ENCODE measurements at regions not wholly inside any gene's neighbourhood (a gene's known extent, or its start where the extent isn't known, plus 50 kb on each side); places are given as distances from the start of the nearest gene placed in this dataset.

DNA sequence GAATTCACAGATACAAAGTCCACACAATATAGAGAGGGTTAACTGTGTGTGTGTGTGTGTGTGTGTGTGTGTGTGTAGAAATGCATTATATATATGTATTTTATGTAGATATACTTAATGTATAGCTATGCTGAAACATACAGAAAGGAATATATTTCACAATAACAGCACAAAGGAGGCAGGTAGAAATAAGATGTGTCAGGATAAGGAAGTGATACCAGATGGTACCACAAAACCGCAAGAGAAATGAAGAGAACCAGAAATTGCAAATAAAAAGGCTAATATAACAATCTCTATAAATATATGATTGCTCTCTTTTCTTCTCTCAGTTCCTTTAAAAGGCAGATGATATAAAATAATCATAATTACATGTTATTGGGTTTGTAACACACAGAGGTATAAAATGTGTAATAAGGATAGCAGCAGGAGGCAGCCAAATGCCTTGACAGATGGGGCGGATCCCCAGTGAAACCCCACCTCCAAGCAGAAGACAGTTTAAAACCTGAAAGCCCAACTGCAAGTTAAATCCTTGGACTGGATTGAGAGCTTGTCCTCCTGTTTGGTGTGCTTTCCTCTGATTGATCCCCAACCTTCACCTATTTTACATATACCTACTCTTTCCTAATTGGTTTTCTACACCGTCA lies 365.4 kb upstream of the C16orf82 start:
- H3K9me3 ChIP-seq (replicated peaks; ENCODE audit: control insufficient read depth, insufficient read depth, low read length) = no peaks in the 10 kb centered on the region
- ChIA-PET RAD21 (ENCODE audit: unreplicated experiment) (no interaction called here), SMC1A (ENCODE audit: uncharacterized antibody, unreplicated experiment) (no interaction called here), CTCF (no interaction called here), POLR2A (no interaction called here)
- no peak overlapping the region for H3K27ac ChIP-seq (ENCODE audit: control insufficient read depth, insufficient read depth)
- DNase-seq (ENCODE audit: low read depth, low spot score) (no peak), FAIRE-seq (no peak), ATAC-seq (no peak)
- H3K9ac ChIP-seq (ENCODE audit: control insufficient read depth, insufficient read depth, low read length) = no peak overlapping the region
- in situ Hi-C loops (cut with MboI) = no loop called here
- no peak overlapping the region for H3K4me2 ChIP-seq (ENCODE audit: control insufficient read depth, insufficient read depth)
- H2AFZ ChIP-seq (ENCODE audit: control insufficient read depth, low read depth, low read length) = no peak overlapping the region
- TF ChIP-seq, protein P1, sequence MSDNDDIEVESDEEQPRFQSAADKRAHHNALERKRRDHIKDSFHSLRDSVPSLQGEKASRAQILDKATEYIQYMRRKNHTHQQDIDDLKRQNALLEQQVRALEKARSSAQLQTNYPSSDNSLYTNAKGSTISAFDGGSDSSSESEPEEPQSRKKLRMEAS (IDR thresholded peaks at IDR 0.05; ENCODE audit: low read depth, low read length) = no peak
- peak; percentile 76 for TF ChIP-seq RUNX3 (IDR thresholded peaks at IDR 0.05; ENCODE audit: low read length)
- no peak for TF ChIP-seq ZNF622 (IDR thresholded peaks at IDR 0.05)
- TF ChIP-seq SPI1 (IDR thresholded peaks at IDR 0.05; ENCODE audit: borderline replicate concordance, insufficient read depth, low read depth, low read length) = peak; percentile 69
- no peaks in the 10 kb centered on the region for H3K79me2 ChIP-seq (ENCODE audit: control insufficient read depth, insufficient read depth, low read length)
- BruUV-seq (replicated peaks) = no TSS peak
- H3K36me3 ChIP-seq (ENCODE audit: control insufficient read depth in 2 of 2, insufficient read depth in 2 of 2, low read length in 1 of 2) = no peaks in the 10 kb centered on the region
- no peaks in the 10 kb centered on the region for H4K20me1 ChIP-seq (ENCODE audit: control insufficient read depth, insufficient read depth)
- no peaks in the 10 kb centered on the region for H3K4me1 ChIP-seq (ENCODE audit: control insufficient read depth, insufficient read depth, low read length)
- no peak overlapping the region for H3K4me3 ChIP-seq
- H3K27me3 ChIP-seq (replicated peaks in 1 of 2; ENCODE audit: control insufficient read depth in 2 of 2, insufficient read depth in 2 of 2, low read length in 1 of 2) = no peaks in the 10 kb centered on the region
- 2% methylated on average over 3 of the region's 3 CpGs for WGBS (ENCODE audit: insufficient coverage, insufficient replicate concordance, low lambda C conversion rate, missing lambda C conversion rate)
- intact Hi-C loops (cut with micrococcal nuclease; ENCODE audit: unreplicated experiment) = no loop called here

DNA sequence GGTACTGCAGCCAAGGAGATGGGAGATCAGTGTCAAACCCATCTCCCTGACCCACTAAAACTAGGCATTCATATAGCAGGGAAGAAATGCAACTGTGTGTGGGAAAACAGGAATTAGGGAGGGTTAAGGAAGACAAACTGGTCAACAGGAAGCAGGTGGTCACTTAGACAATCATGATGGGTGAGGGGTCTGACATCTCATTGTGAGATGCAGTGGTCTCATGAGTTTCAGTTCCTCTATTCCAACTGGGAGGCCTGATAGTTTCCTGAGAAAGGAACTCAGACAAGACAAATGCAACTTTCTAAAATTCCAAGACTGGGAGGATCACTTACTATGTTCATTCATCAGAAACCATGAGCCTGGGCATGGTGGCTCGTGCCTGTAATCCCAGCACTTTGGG lies 361.4 kb upstream of the C16orf82 start:
- ATAC-seq (no peak), FAIRE-seq (no peak), DNase-seq (ENCODE audit: low read depth, low spot score) (no peak)
- no peak overlapping the region for H3K9ac ChIP-seq (ENCODE audit: control insufficient read depth, insufficient read depth, low read length)
- POLR2A ChIA-PET = no interaction called here
- H3K9me3 ChIP-seq (replicated peaks; ENCODE audit: control insufficient read depth, insufficient read depth, low read length) = no peaks in the 10 kb centered on the region
- no peak overlapping the region for H3K27ac ChIP-seq (ENCODE audit: control insufficient read depth, insufficient read depth)
- H3K4me3 ChIP-seq = no peak overlapping the region
- 0% methylated on average over 1 of the region's 1 CpG for WGBS (ENCODE audit: insufficient coverage, insufficient replicate concordance, low lambda C conversion rate, missing lambda C conversion rate)
- in situ Hi-C loops (cut with MboI) = no loop called here
- intact Hi-C loops (cut with micrococcal nuclease; ENCODE audit: unreplicated experiment) = no loop called here
- no peaks in the 10 kb centered on the region for H4K20me1 ChIP-seq (ENCODE audit: control insufficient read depth, insufficient read depth)
- H3K4me1 ChIP-seq (ENCODE audit: control insufficient read depth, insufficient read depth, low read length) = no peaks in the 10 kb centered on the region
- H3K79me2 ChIP-seq (ENCODE audit: control insufficient read depth, insufficient read depth, low read length) = no peaks in the 10 kb centered on the region
- CTCF ChIA-PET = no interaction called here
- no peak overlapping the region for H2AFZ ChIP-seq (ENCODE audit: control insufficient read depth, low read depth, low read length)
- RAD21 ChIA-PET (ENCODE audit: unreplicated experiment) = no interaction called here
- TF ChIP-seq SPI1 (IDR thresholded peaks at IDR 0.05; ENCODE audit: borderline replicate concordance, insufficient read depth, low read depth, low read length) (peak; percentile 36; the same call in 1 of the 2 replicates), NR2C2 (IDR thresholded peaks at IDR 0.05; ENCODE audit: borderline replicate concordance, control insufficient read depth, insufficient read length, low read depth) (no peak)
- SMC1A ChIA-PET (ENCODE audit: uncharacterized antibody, unreplicated experiment) = no interaction called here
- BruUV-seq (replicated peaks) = no TSS peak
- no peaks in the 10 kb centered on the region for H3K27me3 ChIP-seq (replicated peaks in 1 of 2; ENCODE audit: control insufficient read depth in 2 of 2, insufficient read depth in 2 of 2, low read length in 1 of 2)
- no peak overlapping the region for H3K4me2 ChIP-seq (ENCODE audit: control insufficient read depth, insufficient read depth)
- no peaks in the 10 kb centered on the region for H3K36me3 ChIP-seq (ENCODE audit: control insufficient read depth in 2 of 2, insufficient read depth in 2 of 2, low read length in 1 of 2)

All from GM12878 (cell line).